GM13976 (cell line): ENCODE measurements at regions not wholly inside any gene's neighbourhood (a gene's known extent, or its start where the extent isn't known, plus 50 kb on each side); places are given as distances from the start of the nearest gene placed in this dataset.

Experiments used
- DNase-seq: peaks from one replicate; pipeline ENCODE4 v3.0.0; 2012; ENCODE audit warnings: low spot score
- CTCF ChIP-seq: IDR thresholded peaks from 2 replicates; pipeline ENCODE4 v1.5.1; 2012; ENCODE audit warnings: borderline replicate concordance, mild to moderate bottlenecking; ENCODE audit not compliant: insufficient read depth; ENCODE audit errors: extremely low read depth, missing control alignments, control extremely low read depth
- in situ Hi-C: fragments of 300-500 bp; cut with MboI; formaldehyde crosslinking; loops from one replicate; pipeline ENCODE4 v1.12.0; 2022; ENCODE audit warnings: low sequenced_read_pairs, mixed read lengths, inconsistent platforms; ENCODE audit not compliant: unreplicated experiment

- no peak for TF ChIP-seq CTCF
- no peak for DNase-seq
- in situ Hi-C loops: no loop called here
Observed at GRCh38 chr5:74185599-74185998, 454.9 kb downstream of the ENC1 start.

GRCh38 chr5:74184649-74185048 is 455.9 kb downstream of the ENC1 start:
- in situ Hi-C loops: no loop called here
- no peak for DNase-seq
- no peak for TF ChIP-seq CTCF

GRCh38 chr5:74183041-74183440 is 457.5 kb downstream of the ENC1 start:
- in situ Hi-C loops: no loop called here
- DNase-seq: no peak
- TF ChIP-seq CTCF: no peak

- no peak for TF ChIP-seq CTCF
- in situ Hi-C loops: no loop called here
- no peak for DNase-seq
Observed at GRCh38 chr5:74182603-74183002, 457.9 kb downstream of the ENC1 start.

- no peak for TF ChIP-seq CTCF
- DNase-seq: no peak
- in situ Hi-C loops: no loop called here
Observed at GRCh38 chr5:74179701-74180100, 460.8 kb downstream of the ENC1 start.

GRCh38 chr5:74179179-74179578 is 461.3 kb downstream of the ENC1 start:
- DNase-seq: no peak
- no peak for TF ChIP-seq CTCF
- in situ Hi-C loops: no loop called here

GRCh38 chr5:74177961-74178360 is 462.6 kb downstream of the ENC1 start:
- DNase-seq: no peak
- in situ Hi-C loops: no loop called here
- no peak for TF ChIP-seq CTCF
